NCI-H748 (cell line): ENCODE measurements at regions not wholly inside any gene's neighbourhood (a gene's known extent, or its start where the extent isn't known, plus 50 kb on each side); places are given as distances from the start of the nearest gene placed in this dataset.
"Not testable (repeated sequence)": the region's sequence is repeated elsewhere in the genome, so short reads cannot be mapped to it uniquely, and the experiment has no call there.

Experiments
- DNase-seq: peaks from one replicate; lab custom pipeline; 2025; ENCODE audit not compliant: unreplicated experiment; lab: John Stamatoyannopoulos, UW

DNA sequence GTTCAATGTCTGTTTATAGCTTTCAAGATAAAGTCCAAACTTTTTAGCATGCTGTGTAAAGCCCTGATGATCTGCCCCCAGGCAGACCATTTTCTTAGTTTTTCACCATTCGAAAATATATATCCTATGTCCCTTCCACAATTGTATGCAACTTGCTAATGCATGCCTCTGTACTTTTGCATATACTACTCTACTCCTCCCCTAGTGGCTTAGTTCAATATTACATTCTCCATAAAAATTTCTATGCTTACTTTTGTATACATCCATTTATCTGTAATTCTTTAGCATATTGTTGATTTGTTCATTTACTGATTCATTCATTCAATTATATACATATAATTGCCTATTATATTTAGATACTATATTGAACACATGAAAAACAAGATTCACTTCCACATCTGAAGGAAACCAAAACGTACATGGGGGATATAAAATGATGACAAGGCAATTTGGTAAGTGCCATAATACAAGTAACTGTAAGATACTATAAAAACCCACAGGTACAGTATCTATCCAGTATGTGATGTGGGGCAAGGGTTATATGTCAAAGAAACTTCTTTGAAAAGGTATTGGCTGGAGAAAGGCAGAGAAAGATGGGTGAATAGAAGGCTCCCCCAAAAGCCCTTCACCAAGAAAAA is 902.5 kb downstream of the FAM133A start:
- no peak for DNase-seq

DNA sequence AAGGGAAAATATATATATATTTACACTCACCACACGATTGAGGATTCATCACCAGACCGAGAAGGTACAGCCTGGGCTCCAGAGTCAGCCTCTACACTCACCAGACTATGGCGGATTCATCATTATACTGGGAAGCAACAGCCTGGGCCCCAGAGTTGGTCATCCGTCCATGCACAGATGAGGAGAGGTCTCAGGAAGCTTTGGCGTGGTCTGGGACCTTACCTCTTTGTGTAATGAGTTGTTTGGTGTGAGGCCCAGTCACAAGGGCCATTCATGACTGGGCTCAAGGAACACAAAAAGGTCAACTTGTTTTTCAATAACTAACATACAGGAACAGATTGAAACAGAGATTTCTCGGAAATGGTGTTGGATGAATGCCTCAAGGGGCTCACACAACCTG is 926.1 kb downstream of the FAM133A start:
- no peak for DNase-seq

DNA sequence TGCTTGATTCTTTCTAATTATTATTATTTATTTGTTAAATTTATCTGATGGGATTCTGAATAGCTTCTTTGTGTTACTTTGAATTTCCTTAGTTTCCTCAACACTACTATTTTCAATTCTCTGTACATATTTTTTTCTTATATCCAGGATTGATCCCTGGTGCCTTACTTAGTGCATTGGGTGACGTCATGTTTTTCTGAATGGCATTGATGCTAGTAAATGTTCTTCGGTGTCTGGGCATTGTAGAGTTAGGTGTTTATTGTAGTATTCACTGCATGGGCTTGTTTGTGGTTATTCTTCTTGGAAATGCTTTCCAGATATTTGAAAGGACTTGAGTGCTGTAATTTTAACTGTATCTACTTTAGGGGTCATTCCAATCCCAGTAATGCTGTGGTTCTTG is 938.1 kb downstream of the FAM133A start:
- no peak for DNase-seq

DNA sequence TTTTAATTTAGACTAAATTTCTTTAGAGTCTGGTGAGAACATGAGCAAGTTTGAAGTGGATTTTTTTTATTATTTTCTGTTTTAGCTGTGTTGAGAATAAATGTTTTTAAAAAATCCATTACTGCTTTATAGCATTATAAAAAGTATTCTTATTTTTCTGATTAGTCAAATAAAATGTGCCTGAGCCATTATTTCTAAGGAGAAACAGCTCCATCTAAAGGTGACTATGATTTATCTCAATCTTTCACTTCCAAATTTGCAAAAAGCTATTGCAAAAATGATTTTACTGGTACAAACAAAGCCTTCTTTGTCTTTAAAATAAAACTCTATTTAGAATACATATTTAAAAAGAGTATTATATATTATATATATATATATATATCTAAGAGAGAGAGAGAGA is 959.2 kb downstream of the FAM133A start:
- no peak for DNase-seq

DNA sequence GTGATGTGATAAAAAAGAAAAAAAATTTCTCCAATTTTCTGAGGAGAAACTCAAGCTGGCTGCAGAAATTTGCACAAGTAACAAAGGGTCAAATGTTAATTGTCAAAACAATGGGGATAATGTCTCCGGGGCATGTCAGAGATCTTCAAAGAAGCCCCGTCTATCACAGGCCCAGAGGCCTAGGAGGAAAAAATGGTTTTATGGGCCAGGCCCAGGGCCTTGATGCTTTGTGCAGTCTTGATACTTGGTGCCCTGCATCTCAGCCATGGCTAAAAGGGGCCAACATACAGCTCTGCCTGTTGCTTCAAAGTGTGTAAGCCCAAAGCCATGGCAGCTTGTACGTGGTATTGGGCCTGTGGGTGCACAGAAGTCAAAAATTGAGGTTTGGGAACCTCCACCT is 961.0 kb downstream of the FAM133A start:
- no peak for DNase-seq

DNA sequence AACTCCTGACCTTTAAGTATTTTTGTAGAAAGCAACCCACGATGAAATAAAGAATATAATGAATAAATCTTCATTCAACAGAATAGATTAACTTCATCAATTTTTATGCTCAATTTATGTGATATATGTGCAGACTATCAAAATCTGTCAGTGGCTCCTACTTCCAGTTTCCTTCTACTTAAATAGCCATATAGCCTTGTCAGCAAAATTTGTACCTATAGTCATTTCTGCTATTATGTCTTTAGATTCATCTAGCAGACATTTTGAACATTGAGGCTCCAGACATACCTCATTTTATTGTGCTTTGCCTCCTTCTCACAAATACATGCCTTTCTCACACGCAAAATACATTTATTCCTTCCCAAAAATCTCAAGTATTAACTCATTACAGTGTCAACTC is 971.7 kb downstream of the FAM133A start:
- no peak for DNase-seq

DNA sequence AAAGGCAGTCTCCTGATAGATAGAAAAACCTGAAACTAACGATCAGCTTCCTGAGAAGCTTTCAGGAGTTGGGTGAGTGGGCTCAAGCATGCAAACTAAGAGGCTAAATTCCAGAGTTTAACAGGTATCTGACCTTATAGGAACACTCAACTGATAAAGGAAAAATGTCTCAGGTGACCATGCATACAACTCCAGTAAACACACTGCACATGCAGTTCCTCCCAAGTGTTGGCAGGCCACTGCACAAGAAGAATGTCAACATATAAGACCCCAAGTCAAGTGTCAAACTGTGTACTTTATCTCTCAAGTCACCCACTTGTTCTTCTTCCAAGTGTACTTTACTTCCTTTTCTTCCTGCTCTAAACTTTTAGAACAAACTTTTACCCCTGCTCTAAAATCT is 981.2 kb downstream of the FAM133A start:
- DNase-seq = no peak

DNA sequence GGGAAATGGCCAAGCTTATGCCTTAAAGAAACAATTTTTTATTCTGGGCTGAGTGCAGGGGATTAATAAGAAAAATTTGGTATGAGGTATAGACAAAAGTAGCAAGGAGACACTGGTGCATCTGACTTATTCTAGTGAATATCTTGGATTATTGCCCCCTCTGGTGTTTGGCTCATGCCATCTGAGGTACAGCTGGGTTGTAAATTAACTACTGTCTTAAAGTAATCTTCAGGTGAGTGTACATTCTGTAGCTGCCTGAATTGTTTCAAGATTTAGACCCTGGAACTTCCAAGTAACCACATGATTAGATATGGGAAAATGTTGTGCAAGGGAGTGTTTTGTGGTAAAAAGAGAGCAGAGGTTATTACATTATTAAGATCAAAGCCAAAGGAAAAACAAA is 988.7 kb downstream of the FAM133A start:
- no peak for DNase-seq

DNA sequence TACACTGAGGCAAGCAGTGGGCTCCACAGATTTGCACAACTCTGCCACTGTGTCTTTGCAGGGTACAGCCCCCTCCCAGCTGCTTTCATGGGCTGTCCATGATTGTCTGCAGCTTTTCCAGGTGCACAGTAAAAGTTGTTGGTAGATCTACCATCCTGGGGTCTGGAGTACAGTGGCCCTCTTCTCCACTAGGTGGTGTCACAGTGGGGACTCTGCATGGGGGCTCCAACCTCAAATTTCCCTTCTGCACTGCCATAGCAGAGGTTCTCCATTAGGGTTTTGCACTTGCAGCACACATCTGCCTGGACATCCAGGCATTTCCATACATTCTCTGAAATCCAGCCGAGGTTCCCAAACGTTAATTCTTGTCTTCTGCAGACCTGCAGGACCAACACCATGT is 1002.3 kb downstream of the FAM133A start:
- DNase-seq = no peak

DNA sequence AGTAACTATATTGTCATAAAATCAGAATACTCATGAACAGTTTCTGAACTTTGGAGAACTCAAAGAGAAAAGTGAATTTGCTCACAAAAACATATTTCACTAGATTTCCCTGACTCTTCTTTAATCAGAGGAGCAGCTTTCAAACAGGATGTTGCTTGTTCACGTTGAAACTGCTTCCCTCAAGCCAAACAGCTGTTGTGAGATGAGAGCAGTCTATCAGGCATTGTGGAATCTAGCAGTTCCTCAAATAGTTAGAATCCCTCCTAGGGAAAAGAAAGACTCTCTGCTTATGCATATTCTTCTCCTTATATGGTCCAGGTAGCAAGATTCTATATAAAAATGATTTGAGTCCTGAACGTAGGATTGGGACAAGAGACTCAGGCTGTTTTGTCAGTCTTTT is 1012.1 kb downstream of the FAM133A start:
- DNase-seq = no peak

DNA sequence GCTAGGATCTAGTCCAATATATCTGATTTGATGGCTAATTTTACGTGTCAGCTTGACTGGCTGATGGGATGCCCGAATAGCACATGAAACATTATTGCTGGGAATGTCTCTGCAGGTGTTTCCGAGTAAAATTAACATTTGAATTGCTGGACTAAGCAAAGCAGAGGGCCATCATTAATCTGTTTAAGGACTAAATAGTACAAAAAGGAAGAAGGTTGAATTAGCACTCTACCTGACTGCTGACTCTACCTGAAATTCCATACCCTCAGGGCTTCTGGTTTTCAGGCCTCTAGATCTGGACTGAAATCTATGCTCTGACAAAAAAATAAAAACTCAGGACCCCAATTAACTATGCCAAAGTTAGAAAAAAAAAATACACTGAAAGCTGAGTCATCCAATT is 1021.9 kb downstream of the FAM133A start:
- no peak for DNase-seq

DNA sequence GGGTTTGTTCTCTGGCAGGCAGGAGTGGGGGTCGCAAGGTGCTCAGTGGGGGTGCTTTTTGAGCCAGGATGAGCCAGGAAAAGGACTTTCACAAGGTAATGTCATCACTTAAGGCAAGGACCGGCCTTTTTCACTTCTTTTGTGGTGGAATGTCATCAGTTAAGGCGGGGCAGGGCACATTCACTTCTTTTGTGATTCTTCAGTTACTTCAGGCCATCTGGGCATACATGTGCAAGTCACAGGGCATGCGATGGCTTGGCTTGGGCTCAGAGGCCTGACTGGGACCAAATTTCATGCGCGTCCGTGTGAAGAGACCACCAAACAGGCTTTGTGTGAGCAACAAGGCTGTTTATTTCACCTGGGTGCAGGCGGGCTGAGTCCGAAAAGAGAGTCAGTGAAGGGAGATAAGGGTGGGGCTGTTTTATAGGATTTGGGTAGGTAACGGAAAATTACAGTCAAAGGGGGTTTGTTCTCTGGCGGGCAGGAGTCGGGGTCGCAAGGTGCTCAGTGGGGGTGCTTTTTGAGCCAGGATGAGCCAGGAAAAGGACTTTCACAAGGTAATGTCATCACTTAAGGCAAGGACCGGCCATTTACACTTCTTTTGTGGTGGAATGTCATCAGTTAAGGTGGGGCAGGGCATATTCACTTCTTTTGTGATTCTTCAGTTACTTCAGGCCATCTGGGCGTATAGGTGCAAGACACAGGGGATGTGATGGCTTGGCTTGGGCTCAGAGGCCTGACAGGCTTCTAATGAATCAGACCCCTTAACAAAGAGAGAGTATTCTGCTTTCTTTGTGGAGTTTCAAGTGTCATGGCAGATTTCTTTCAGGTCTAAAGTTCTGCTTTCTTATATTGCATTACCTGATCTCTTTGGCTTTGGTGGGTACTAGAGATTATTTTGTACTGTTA is 1030.6 kb downstream of the FAM133A start:
- DNase-seq = not testable (repeated sequence)

DNA sequence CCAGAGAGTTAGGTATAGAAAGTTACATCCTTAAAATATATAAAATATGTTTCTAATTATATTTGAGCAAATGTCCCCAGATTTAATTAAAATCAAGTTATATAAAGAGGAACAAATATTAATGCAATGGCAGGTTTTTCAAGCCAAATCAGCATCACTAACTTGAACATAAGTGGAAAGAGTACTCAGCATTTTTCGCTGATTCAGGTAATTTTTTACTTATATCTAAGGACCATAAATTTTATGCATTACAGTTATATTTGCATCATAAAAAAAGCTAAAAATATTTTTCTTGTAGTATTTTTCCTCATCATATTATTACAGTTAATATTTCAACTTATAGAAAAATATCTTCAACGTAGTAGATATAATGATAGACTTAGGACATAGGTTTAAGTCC is 1047.4 kb downstream of the FAM133A start:
- no peak for DNase-seq

DNA sequence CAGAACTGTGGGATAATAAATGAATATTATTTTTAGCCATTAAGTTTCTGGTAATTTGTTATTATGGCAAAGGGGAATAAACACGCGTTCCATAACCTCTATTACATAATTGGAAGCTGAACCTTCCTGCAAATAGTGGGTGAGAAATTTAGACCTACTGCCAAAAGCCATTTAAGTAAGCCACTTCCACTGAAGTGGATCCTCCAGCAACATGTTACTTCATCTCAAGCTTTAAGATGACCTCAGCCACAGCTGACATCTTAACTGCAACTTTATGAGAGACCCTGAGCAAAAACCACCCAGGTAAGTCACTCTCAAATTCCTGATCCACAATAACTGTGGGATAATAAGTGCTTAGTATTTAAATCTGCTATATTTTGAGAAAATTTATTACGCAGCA is 1048.6 kb downstream of the FAM133A start:
- no peak for DNase-seq

DNA sequence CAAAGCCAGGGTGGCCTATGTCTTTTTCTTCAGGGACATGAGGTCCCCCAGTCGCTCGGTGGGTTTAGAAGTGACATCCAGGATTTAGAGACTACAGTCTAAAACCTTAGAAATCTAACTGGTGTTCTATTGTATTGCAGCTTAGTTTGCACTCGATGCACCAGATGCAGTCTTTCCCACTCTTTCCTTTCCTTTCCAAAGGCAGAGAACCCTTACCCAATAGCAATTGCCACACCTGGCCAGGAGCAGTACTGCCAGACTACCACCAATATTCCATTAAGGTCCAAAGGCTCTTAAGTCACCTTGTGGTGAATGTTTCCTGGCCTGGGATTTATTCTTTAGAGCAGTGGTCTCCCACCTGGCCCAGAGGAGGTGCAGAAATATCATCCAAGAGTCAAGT is 1068.8 kb downstream of the FAM133A start:
- no peak for DNase-seq

DNA sequence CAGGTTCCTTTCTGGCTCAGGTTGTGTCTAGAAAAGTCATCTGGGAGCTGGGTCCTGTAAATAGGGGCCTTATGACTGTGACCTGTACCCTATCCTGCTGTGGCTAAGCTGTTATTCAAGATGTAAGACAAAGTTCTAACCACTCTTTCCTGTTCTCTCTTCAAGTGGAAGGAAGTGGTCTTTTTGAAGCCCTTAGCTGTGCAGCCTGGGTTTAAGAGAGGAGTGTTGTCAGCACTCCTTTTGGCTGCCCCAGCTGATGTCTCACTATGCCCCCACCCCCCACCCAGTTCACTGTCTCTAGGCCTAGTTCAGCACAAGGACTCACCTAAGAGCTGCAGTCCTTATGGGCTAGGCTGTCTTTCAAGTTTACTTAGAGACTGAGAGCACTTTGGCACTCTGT is 1069.5 kb downstream of the FAM133A start:
- no peak for DNase-seq

DNA sequence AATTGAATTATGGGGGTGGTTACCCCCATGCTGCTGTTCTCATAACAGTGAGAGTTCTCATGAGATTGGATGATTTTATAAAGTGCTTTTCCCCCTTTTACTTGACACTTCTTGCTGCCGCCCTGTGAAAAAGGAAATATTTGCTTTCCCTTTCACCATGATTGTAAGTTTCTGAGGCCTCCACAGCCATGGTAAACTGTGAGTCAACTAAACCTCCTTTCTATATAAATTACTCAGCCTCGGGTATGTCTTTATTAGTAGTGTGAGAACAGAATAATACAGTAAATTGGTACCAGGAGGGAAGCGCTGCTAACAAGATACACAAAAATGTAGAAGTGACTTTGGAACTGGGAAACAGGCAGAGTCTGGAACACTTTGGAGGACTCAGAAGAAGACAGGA is 1070.8 kb downstream of the FAM133A start:
- DNase-seq = no peak

DNA sequence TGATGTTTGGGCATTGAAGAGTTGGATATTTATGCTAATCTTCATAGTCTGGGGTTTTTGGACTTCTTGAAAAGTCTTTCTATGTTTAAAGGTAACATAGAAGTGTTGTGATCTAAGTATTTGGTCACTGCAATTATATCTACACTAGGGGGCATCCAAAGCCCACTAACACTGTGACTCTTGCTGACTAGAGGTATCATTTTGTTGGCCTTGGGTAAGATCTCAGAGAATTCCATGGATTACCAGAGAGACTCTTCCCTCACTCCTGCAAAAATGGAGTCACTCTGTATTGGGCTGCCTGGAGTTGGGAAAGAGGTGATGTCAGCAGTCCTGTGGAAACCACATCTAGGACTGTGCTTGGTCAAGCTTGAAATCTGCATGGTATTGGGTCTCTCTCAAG is 1077.6 kb downstream of the FAM133A start:
- no peak for DNase-seq

DNA sequence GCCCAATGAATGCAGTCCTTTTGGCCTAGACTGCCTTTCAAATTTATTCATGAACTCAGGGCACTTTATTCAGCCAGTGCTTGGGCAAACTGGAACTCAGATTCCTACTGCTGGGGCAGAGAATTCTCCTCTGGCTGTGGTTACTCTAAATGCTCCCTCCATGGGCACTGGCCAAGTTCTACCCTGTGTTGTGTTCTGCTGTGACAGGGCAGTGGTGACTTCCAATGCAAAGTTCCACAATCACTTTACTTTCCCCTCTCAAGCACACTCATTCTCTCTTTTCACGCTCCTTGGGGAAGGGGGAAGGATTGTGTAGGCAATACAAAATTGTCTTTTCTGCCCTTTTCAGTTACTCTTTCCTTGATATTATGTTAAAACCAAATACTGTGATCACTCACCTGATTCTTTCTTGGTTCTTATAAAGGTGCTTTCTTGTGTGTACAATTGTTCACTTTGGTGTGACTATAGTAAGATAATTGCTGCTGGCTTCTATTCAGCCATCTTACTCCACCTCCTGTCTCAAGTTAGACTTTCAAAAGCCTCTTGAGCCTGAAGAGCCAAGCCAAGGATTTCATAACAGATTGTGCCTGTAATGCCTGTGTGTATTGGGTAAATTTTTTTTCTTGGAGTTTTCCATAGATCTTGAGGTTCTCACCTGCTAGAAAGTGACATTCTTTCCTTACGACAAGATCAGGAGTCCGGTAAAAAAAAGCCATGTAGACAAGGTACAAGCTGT is 1078.6 kb downstream of the FAM133A start:
- DNase-seq = no peak

DNA sequence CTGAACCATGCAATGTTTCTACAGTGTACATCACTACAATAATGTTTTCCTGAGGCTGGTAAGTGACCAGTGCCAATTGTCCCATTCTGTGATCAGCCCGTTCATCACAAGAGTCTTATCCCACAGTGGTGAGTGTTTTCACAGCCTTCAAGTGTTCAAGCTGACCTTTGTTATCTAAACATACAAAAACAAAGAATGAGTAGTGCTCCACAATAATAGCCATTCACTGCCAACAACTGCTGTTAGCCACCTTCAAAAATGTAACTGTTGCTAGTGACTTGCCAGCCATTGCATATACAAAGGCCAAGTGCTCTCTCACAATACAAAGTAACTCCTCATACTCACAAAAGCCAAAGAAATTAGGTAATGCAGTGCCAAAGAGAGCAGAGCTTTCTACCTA is 1084.1 kb downstream of the FAM133A start:
- DNase-seq = no peak

DNA sequence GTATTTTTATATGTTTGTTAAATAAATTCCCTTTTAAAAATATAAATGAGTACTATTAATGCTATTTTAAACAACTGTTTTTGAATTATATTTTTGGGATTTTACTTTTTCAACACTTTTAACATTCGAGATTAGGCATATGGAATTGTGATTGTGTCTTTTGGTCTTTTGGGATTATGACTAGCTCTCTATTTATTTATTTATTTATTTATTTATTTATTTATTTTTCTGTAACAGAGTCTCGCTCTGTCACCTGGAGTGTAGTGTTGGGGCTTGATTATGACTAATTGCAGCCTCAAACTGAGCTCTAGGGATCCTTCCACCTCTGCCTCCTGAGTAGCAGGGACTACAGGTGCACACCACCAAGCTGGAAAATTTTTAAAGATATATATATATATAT is 1101.6 kb downstream of the FAM133A start:
- no peak for DNase-seq

DNA sequence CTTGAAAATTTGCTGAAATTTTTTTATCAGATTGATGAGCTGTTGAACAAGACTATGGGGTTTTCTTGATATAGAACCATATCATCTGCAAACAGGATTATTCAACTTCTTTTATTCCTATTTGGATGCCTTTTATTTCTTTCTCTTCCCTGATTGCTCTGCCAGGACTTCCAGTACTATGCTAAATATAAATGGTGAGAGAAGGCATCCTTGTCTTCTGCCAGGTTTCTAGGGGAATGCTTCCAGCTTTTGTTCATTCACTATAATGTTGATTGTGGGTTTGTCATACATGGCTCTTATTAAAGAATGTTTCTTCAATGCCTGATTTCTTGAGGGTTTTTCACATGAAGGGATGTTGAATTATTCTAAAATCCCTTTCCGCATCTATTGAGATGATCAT is 1139.5 kb downstream of the FAM133A start:
- no peak for DNase-seq
